HG02623 (cell line): ENCODE measurements at regions not wholly inside any gene's neighbourhood (a gene's known extent, or its start where the extent isn't known, plus 50 kb on each side); places are given as distances from the start of the nearest gene placed in this dataset.

Experiments used
- ATAC-seq: cut with Tn5 transposase; IDR thresholded peaks from one replicate; pipeline ENCODE4 v1.9.1; 2021; ENCODE audit warnings: moderate library complexity; ENCODE audit not compliant: unreplicated experiment

DNA sequence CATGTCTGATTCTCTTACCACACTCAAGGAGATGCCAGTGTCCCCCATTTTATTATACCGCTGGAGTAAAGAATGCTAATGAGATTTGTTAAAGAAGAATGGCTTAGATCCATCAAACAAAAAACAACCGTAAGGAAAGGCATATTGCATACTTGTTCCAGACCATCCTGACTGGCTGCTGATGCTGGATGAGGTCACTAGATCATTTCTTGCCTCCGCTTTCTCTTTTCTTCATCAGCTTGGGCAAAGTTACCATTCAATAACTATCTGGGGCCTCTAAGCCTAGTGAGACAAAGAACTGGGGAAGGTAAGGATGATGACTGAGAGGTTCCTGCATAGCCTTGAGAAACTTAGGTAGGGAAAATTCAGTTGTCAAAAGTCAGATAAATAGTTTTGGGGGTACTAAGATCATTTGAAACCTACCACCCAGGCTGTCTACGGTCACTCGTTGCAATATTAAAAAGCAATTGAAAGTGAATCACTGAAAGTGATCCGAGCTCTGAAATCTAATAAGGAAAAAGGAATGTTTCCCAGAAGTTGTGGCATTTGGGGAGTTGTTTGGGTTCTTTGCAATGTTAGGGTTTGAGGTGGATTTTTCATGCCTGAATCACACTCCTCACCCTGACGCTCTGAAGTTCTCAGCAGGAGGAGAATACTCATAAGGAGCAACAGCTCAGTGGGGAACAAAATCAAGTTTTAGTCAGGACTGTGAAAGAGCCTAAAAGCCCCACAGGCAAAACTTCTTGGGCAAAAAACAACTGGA is 176.8 kb downstream of the HHIPL2 start:
- no peak for ATAC-seq

- ATAC-seq = no peak
Observed at GRCh38 chr1:222370081-222370912, 177.6 kb downstream of the HHIPL2 start.

DNA sequence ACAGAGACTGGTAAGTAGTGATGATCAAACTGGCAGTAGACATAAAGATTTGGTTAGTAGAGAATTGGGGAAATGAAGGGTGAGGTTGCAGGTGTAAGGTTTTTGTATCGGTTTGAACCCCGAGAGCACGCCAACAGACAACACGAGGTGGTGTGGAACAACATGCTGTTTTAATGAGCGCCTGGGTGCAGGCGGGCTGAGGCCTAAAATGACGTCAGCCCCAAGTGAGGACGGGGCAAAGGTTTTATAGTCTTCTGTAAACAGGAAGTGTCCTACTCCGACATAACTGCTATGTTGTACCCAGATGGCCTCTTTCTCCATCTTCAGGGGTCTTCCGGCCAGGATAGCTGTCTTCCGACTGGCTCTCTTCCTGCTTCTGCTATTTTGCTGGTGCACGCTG is 178.8 kb downstream of the HHIPL2 start:
- ATAC-seq = no peak

- ATAC-seq = no peak
Observed at GRCh38 chr1:222358100-222358499, 189.8 kb downstream of the HHIPL2 start.

- no peak for ATAC-seq
Observed at GRCh38 chr1:222357252-222357651, 190.7 kb downstream of the HHIPL2 start.

DNA sequence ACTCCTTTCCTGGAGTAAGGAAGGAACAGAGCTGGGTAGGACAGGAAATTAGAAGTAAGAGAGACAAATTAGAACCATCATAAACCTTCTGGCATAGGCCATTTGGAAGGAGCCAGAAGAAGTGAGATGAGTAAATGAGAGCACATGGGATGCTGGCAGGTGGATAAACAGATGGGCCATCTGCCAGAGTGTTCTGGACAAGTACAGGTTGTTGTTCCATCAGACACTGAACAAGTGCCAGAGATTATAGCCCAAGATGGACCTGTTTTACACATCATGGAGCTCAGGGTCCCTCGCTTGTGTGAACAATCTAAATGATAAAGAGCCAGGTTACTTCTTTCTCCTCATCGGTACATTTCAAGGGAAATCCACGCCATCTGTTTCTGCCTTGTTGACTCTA is 200.3 kb downstream of the HHIPL2 start:
- no peak for ATAC-seq

DNA sequence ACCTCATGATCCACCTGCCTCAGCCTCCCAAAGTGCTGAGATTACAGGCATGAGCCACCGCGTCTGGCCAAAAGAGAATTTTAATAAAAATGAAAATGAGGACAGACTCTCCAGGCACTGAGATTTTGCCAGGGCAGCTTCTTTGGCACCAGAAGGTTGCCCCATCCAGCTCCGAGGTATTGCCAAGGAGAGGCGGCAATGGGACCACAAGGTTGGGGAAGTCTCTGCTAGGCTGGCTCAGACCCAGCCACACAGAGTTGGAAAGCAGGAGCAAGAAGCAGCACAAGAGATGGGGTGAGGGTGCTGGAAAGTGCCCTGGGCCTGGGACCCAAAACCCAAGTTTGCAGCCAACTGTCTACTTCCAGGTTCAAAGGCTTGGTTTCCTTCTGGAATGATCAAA is 200.9 kb downstream of the HHIPL2 start:
- no peak for ATAC-seq

- ATAC-seq = no peak
Observed at GRCh38 chr1:222339376-222339947, 208.4 kb downstream of the HHIPL2 start.

GRCh38 chr1:222335586-222335985 is 212.3 kb downstream of the HHIPL2 start:
- ATAC-seq = no peak

- no peak for ATAC-seq
Observed at GRCh38 chr1:222334026-222334680, 213.8 kb downstream of the HHIPL2 start.

DNA sequence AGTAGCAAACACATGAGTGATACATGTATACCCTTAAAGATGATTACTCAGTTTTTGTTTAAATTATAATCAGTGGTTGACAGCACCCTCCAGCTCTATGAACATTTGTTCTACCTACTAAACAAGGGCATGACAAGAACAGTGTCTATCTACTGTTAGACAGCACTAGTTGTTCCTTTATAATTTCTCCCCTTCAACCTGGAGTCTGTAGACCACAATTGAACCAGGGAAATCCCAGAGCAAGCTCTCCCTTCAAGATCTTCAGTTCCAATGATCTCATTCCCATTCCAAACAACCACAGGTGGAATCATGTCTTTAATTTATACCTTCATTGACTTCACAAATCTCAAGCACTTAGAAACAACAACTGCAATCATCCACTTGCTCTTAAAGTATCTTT is 216.1 kb downstream of the HHIPL2 start:
- ATAC-seq = no peak

- no peak for ATAC-seq
Observed at GRCh38 chr1:222331340-222331739, 216.6 kb downstream of the HHIPL2 start.

DNA sequence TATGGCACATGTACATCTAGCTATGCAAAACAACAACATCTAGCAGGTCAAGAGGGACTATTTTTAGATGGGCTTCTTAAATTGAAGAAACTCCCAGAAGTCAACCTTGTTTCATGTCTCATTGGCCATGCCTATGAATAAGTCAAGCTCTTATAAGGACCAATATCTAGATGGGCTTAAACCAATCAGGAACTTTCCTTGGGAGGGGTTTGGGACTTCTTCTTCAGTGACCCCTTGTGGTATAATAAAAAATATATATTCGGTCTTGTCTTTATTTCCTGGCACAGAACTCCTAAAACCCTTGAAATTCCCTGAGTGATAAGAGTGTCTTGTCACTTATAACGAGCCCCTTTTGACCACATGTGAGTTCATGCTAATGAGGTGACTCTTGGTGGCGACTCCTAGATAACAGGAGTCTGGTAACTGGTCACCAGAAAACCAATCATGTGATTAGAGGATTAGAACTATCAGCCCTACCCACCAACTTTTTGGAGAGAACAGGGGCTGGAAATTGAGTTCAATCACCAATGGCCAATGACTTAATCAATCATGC is 218.3 kb downstream of the HHIPL2 start:
- ATAC-seq = no peak

DNA sequence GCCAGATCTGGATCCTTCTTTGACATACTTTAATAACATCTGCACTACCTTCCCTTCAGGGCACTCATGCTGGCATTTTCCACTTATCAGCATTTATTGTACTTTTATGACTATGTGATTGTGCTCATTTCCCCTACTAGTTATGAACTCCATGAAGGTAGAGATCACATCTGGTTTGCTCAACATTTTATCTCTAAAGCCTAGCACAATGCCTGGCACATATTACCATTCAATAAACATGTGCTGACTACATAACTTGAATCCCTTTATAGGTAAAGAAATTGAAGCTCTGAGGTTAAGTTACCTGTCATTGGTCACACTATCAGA is 221.2 kb downstream of the HHIPL2 start:
- no peak for ATAC-seq

DNA sequence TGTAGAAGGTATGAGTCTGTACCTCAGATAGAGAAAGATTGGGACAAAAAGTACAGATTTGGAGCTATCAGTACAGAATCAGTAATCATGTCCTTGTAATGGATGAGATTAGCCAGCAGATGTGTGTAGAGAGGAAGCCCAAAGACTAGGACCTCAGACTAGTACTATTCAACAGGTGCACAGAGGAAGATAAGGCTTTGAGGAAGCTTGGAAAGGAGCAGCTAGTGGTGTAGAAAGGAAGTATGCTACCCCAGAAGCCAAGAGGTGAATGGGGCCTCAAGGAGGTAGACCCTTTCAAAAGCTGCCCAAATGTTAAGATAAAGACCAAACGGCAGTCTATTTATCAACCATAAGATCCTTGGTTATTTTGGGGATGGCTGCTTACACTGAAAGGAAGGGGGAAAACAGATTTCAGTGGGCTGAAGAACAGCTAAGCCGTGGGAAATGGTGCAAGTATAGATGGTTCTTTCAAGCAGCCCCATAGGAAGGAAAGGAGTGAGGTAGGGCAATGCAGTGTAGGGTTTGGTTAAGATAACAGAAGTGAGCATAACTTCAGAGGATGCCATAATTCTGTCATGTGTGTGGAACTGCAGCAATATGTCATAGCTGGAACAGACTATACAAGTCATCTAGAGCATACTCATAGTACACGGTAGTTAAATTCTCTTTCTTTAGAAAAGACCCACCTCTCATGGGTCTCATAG is 221.7 kb downstream of the HHIPL2 start:
- ATAC-seq = no peak

GRCh38 chr1:222325506-222325905 is 222.4 kb downstream of the HHIPL2 start:
- no peak for ATAC-seq

GRCh38 chr1:222314839-222315238 is 233.1 kb downstream of the HHIPL2 start:
- ATAC-seq = no peak

DNA sequence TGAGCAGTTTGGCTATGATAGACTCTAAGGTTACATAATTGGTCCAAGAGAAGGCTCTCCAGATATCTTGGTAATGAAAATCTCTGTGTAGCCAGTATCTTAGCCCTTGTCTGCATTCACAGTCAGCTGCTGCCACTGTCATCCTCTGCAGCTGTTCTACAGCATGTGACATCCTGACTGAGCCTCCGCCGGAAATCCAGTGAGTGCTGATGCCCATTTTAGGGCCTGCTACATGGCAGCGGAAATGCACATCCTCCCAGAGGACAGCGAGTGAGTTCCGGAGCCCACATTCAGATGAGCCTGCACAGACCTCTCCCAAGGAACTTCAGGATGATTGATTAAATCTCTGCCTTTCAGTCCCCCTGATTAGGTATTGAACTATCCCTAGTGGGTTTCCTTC is 237.1 kb downstream of the HHIPL2 start:
- ATAC-seq = no peak

DNA sequence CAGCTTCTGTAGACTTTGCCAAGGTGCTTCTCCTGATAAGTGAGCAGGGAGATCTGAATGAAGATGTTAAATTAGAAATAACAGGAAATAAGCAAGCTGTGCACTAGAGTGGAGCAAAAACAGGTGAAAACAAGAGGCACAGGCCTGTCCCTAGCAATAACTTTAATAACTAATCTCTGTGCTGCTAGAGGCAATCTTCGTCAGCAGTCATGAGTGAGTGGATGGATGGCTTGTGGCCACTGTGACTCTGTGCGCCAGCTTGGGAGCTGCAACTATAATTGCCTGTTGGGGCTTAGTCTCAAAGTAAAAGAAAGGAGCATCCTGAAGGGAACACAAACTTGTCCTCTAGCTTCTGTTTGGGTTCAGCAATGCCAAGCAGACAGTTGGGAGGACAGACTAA is 240.3 kb downstream of the HHIPL2 start:
- no peak for ATAC-seq

DNA sequence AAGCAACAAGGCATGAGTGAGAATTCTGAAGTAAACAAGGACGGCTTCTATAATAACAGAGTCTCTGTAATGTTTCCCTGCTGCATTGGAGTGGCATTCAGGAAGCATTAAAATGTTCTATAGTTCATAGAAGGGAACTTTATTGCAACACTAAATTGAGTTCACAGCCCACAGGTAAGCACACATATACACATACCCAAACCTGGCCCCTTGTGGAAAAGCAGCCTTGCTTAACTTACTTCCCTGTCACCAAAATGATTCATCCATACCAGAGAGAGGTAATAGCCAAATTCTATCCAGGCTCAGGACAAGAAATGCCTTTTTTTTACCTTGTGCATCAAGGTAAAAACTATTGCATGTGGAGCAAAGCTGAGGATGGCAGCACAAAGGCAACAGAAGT is 241.4 kb downstream of the HHIPL2 start:
- no peak for ATAC-seq

GRCh38 chr1:222306011-222306410 is 241.9 kb downstream of the HHIPL2 start:
- no peak for ATAC-seq
